GM18519 (cell line): ENCODE measurements at regions not wholly inside any gene's neighbourhood (a gene's known extent, or its start where the extent isn't known, plus 50 kb on each side); places are given as distances from the start of the nearest gene placed in this dataset.

Experiments used
- ATAC-seq: cut with Tn5 transposase; IDR thresholded peaks from one replicate; pipeline ENCODE4 v1.9.1; 2021; ENCODE audit warnings: mild to moderate bottlenecking, moderate library complexity; ENCODE audit not compliant: unreplicated experiment, low FRiP score

DNA sequence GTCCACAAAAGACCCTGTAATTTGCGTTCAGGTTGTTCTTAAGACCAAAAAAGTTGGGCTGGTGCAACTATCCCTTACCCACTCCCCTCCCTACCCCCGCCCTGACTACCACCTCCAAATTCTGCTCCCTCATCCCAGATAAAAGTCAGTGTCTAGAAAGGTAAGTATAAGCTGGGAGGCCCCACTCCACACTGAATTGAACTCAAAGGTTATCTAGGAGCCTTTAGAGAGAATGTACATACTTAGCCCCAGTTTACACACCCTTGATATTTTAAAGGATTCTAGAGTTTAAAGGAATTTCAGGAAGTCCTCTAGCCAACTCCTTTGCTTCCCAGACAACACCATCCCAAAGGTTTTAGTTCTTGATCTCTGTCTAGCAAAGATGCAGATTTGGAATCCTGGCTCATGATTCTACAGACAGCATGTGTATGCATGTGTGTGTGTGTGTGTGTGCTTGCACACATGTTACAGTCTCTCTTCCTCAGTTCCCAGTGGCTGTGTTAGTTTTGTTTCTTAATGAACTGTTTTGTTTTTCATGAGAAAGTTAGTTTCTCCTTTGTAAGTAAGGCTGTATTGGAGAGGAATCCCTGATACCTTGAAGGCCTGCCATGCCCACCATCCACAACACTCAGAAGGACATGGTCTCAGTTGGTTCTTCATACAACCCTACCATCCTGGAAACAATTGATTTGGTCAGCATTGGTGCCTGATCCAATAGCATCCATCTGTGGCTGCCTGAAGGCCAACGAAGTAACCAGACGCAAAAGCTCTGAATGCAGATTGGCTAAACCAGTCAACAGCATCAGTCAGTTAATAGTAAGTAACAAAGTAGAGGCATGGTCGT, 281.3 kb downstream of the SOX9 start:
- no peak for ATAC-seq

DNA sequence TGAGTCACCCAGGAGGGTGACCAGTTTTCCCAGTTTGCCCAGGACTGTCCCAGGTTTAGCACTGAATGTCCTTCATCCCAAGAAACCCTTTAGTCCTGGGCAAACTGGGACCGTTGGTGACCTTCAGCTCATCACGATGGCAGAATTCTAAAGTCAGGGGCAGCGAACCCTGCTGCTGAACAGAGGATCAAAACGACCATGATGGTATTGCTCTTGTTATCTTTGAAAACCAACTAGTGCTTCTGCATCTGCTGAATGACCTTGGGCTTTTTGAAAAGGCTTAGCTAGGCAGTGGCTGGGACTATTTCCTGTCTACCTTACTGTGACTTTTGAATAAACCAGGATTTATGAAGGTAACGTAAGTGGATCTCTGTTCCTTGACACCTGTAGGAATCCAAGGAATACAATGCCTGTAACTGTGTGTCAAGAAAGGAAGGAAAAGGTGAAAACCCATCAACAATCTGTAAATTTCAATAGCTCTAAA, 281.9 kb downstream of the SOX9 start:
- ATAC-seq, result no peak

DNA sequence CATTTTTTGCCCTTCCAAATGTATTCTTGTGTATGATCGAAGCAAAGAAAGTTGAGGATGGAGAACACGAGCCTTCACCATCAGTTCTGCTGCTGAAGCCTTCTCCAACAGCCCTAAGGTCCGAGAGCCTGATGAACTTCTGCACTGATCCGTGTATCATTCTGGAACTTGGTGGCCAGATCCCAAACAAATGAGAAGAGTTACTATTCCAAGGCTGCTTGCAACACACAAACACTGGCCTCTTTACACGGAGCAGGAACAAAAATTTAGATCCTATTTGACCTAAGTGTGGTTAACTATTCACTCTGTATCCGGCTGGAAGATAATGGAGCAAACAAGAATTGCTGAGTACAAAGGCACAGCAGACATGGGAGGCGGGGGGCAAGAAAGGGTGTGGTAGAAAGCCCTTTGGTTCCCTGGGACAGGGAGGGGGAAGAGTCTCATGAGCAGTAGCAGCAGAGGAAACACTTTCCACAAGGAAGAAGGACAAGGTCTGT, 282.9 kb downstream of the SOX9 start:
- ATAC-seq, result no peak

DNA sequence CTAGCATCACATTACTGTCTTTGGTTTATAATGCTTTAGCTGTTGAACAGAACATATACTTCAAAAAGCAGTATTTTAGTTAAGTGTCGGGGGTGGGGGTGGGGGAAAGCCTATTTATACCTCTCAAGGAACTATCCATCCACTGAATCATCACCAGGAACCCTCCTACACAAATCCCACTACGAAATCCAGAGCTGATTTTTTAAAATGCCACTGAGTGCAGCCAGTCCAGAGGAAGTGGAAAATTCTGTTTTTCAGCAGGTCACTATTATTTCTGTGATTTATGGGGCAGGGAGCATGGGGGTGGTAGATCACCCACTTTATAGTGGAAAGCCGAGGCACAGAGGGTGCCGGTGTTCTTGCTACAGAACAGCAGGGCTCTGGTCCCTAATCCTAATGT, 284.1 kb downstream of the SOX9 start:
- no peak for ATAC-seq

DNA sequence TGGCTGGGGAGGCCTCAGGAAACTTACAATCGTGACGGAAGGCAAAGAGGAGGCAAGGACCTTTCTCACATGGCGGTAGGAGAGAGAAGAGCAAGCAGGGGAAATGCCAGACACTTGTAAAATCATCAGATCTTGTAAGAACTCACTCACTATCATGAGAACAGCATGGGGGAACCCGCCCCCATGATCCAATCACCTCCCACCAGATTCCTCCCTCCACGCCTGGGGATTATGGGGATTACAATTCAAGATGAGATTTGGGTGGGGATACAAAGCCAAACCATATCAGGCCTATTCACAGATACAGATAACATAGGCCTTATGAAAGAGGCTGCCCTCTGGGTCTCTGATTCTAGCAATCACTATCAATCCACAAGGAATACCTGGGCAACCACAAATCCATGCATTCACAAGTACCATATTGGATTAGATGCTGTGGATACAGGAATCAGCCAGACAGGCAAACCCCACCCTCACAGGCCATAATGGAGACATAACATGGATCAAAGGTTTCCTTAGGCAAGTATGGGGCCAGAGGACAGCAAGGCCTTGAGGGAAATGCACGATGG, 284.9 kb downstream of the SOX9 start:
- no peak for ATAC-seq

DNA sequence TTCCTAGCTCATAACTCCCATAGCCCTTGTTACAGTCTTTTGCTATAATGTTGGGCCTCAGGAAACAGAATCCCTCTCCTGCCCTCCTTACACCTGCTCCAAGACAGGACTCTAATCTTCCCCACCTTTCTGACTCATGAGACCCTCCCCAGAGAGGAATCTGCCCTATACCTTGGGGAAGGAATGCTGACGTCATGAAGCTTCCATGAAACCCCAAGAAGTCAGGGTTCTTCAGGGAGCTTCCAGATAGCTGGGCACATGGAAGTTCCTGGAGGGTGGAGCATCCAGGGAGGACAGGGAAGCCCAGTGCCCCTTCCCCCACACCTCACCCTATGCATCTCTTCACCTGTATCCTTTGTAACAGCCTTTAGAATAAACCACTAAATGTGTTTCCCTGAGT, 285.7 kb downstream of the SOX9 start:
- no peak for ATAC-seq

DNA sequence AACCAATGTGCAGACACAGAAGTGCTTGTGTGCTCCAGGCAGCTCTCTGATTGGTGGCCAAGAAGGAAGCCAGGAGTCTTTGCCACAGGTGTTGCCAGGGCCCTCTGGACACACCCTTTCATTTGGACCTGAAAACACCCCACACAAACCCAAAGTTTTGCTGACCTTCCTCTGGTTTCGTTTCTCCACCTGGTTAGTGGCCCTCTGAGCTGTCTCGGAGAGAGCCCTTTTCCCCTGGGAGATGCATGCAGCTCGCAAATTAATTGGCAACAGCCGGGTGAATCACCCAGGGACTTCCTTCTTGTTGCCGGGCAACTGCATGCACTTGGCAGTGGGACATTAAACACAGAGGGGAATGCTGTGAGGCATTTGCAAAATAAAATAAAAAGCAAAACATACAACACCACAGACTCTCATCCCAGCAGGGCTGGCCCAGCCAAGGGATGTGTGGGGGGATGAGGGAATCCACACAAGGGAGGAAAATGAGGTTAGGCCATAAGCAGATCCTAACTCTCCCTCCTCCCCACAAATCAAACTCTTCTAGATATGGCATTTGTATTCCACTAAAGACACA, 286.6 kb downstream of the SOX9 start:
- ATAC-seq, result peak; percentile 74

DNA sequence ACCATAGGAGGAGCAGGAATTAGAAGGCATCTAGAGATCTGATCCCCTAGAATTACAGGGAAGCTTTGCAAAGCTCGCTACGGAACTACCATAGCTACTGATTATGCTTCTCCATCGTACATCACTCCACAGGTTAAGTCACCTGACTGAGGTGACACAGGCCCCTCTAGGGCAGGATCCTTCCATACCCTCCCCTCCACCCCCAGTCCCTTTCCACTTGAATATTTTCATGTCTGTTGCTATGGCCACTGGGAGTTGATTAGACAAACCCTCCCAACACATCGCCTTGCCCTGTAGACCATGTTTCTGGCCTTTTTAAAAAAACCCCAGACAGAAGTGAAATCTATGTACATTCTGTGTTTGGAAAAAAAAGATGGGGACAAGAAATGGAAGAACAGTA, 287.1 kb downstream of the SOX9 start:
- ATAC-seq, result no peak

DNA sequence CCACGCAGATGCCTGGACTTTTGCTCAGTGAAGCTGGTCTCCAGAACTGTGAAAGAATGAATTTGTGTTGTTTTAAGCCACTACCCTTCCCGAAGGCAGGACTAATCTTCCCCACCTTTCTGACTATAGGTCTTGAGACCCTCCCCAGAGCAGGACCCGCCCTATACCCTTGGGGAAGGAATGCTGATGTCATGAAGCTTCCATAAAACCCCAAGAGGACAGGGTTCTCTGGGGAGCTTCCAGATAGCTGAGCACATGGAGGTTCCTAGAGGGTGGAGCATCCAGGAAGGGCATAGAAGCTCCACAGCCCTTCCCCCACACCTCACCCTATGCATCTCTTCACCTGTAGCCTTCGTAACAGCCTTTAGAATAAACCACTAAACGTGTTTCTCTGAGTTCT, 287.8 kb downstream of the SOX9 start:
- no peak for ATAC-seq

DNA sequence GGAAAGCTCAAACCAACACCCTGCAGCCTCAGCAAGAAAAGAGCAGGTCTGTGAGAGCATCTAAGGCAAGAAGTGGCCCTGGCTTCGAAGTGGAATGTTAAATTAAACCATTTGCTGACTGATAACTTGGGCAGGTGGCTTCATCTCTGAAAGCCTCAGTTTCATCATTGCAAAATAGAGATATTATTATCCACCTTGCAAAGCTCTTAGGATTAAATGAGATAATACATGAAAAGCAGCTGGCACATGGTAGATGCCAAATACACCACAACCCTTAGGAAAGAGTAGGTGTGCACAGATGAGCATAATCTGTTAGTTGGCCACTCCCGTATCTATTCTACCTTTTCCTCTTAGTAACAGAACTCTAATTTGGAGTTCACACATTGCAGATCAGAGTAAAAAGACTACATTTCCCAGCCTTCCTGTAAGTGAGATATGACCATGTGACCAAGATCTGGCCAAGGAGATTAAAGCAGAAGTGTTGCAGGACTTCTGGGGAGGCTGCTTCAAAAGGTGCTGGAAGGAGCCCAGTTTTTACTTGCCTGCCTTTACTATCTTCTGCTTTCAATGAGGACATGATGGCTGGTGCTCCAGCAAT, 288.7 kb downstream of the SOX9 start:
- ATAC-seq, result peak; percentile 43

DNA sequence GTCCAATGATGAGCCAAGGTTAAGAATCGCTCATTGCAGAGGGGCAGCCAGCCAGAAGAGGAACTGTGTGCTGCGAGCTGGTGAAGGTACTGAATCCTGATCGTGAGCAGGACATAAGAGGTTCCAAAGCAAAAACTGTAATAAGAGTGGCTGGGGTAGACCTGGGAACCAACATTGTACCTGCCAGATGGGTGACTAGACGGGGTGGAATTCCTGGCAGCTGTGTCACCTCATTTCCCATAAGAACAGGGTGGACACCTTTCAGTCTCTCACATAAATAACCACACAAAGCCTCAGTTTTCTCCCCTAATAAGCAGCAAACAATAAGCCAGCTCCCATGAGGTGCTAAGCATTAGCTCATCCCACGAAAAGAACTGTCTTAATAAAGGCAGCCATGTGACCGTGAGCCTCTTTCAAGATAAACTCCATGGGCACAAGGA, 290.3 kb downstream of the SOX9 start:
- no peak for ATAC-seq

DNA sequence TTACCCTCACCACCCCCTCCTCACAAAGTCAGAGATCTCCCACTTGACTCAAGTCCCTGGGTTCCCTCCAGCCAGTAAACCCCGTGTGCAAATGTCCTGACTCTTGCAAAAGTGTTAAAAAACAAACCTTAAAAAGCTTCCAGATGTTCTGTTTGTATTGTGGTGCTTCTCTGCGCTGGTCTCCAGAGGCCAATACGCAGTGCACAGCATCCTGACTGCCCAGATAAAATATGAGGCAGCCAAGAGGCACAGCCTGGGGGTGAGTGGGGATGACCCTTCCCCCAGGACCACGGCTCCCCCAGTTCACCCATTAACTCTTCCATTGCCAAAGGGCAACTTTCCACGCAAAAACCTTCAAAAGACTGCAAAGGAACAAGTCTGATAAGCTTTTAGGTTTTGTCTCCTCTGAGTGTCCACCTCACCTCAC, 291.8 kb downstream of the SOX9 start:
- no peak for ATAC-seq

DNA sequence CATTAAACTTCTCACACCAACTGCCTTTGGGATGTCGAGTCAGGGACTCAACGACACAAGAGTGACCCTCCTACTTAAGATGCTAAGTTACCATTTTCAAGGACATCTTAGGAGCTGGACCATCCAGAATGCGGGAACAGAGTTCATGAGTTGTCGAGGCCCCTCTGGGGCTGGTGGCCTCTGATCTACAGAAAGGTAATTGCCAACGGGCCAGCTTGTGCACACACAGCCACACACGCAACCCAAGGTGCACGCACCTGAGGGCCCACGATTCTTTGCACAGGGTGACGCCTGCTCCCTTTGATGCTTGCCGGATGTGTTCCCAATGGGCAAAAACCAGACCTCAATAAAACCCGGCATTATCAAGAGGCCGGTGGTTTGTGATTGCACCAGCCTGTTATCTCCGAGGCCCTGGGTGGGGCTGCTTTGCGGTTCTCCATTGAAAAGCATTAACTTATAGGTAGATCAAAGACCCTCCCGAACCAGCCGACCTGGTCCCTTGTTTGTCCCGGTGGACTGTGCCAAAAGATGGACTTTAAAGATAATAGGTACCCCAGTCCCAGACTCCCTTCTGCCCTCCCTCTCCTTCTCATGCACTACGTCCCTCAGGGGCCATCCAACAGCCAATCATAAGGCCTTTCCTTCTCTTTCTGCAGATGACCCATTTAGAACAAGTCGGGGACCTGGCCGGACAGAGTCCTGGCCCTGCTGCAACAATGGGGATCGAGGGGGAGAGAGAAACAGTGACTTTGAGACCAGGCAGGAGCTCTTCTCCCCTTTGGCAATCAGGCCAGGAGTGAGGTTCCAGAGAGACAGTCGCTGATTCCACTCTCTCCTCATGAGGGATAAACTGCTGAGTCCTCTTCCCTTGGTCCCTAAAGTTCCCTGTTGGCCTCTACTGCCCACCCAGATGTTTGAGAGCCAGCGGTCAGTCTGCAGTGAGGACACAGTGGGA, 292.5 kb downstream of the SOX9 start:
- no peak for ATAC-seq

DNA sequence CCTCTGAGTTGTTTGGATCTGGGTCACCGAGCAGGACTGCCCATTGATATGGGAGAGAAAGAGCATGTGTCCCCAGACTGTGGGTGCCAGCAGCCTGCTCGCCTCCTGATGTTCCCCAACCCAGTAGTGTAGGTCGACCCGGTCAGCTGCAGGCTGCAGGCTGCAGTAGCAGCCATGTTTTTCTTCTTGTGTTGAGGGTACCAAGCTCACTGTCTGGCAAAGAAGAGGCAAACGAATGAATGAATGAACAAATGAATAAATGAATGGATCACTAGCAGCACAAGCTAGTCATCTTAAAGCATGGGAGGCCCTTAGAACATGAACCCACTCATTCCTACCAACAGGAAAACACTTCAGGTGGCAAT, 293.2 kb downstream of the SOX9 start:
- no peak for ATAC-seq

DNA sequence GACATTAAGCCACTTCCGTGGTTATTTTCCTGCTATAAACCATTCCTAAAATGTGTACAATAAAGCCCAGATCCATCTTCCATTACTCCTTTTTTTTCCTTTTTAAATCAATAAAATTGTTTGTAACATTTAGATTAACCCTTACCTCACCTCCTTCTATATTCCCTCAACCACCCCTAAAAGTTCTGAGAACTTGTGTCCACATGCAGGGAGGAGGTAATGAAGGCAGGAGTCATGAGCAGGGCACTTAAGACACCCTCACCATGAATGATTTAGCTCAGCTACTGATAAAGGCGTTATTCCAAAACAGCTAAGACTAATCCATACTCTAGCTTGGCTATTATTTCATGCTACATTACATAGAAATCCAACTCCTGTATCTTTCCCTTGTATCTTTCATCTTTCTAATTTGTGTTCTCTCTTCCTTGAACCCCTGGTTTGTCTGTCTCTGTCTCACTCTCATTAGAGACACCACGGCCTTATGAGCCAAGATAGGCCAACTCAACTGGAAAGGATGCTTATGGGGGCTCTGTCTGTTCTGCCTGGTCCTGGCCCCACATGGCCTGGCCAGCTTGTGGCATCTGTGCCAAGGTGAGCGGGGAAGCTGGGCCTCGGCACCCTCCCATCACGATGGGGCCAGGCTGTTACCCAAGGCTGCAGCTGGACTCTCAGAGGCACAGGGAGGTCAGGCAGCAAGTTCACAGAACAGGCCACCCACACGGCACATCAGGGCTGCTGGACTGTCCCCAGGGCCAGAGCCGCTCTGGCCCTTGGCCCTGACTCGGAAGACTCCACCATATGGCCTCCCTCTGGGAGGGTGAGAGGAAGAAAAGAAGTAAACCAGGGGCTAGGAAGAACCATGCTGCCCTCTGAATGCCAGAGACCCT, 294.4 kb downstream of the SOX9 start:
- no peak for ATAC-seq

DNA sequence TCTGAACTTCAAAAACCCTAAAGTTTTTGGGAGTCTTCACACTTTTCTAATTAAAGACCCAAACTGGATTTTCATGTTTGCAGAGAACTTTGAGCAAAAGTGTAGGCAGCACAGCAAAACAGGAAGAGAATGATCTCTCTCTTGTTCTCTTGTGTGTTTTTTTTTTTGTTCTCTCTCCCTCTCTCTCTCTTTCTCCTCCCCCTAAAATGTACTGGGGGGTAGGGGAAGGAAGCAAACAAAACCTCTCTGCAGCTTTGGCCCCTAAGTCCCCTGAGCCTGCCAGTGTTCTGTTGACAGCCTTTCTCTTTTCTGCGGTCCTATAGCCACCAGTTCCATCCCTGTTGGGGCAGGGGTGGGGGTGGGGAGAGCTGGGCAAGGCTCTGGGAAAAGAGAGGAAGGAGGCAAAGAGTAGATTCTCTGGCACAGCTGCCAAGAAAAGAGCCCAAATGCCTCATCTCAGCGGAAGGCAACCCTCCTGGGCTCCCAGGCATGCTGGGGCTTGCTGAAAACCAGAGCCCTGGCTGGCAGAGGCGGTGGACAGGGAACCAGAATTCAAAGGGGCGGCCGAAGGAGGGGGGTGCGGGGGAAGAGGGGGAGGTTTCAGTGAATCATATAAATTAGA, 295.3 kb downstream of the SOX9 start:
- no peak for ATAC-seq

DNA sequence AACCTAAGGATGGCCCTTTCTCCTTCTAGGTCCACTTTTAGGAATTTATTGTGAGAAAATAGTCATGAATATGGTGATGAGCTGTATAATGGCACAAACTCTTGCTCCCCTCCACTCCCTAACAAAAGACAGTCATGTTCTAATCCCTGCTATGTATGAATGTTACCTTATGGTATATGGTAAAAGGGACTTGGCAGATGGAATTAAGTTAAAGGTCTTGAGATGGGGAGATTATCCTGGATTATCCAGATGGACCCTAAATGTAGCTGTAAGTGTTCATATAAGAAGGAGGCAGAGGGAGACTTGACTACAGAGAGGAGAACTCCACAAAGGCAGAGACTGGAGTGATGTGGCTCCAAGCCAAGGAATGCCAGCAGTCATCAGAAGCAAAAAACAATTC, 296.1 kb downstream of the SOX9 start:
- no peak for ATAC-seq

DNA sequence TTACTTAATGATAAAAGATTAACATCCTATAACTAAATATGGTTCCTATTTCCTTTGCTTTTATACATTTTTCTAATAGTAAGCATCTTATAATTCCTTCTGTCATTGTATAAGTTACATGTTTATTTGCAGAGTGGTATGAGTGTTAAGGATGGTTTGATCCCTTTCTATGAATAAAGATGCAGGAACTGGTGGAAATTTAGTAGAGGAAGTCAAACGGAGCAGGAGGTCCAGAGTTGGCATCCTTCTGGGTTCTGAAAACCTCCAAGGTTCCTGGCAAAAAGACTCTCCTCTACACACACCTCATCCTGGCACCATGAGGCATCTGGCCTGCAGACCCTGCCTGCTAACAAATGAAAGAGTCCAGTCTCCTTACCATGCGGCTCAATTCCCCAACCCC, 296.8 kb downstream of the SOX9 start:
- no peak for ATAC-seq
